NOMO-1 (cell line): ENCODE measurements at regions not wholly inside any gene's neighbourhood (a gene's known extent, or its start where the extent isn't known, plus 50 kb on each side); places are given as distances from the start of the nearest gene placed in this dataset.
"Not testable (repeated sequence)": the region's sequence is repeated elsewhere in the genome, so short reads cannot be mapped to it uniquely, and the experiment has no call there.

ENCODE experiments used
- DNase-seq, 2 experiments: peaks; one replicate each; lab custom pipeline; 2025; ENCODE audit not compliant: unreplicated experiment in 2 of 2; lab: John Stamatoyannopoulos, UW

DNA sequence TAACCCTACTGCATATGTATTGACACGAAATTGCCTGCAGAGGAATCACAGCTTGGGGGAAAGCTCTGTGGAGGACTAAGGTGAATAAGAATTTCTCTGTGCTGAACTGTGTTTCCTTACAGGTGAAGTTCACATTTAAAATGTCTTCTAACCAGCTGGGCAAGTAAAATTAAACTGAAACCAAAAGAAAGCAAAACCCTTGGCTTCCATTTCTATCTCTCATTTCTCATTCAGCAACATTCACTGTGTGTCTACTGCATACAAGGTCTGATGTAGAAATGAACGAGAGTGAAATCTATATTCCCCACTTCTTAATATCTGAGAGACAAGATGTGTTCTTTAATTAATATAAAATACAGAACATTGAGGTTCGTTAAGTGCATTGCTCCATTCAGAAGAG, 397.3 kb downstream of the SOX11 start:
- DNase-seq, result no peak

DNA sequence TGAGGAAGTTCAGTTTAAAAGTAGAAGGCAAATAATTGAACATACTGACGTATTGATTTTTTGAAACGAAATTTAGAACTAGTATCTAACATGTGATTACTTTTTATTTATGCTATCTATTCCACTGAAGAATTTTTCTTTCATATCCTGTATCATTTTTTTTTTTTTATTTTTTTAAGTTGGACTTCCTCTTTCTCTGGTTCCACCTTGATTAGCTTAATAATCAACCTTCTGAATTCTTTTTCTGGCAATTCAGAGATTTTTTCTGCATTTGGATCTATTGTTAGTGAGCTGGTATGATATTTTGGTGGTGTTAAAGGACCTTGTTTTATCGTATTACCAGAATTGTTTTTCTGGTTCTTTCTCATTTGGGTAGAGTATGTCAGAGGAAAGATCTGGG, 411.2 kb downstream of the SOX11 start:
- no peak for DNase-seq

DNA sequence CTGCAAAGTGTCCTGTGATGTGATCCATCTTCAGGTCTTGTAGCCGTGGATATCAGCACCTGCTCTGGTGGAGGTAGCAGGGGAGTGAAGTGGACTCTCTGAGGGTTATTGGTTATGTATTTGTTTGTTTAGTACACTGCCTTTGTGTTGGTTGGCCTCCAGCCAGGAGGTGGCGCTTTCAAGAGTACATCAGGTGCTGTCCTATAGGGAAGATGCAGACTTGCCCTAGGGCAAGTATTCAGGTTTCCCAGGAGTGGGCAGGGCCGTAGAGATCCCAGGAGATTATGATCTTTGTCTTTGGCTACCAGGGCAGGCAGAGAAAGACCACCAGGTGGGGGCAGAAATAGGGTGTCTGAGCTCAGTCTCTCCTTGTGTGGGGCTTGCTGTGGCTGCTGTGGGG, 411.8 kb downstream of the SOX11 start:
- no peak for DNase-seq

GRCh38 chr2:6107290-6107689, 415.1 kb downstream of the SOX11 start:
- no peak for DNase-seq

DNA sequence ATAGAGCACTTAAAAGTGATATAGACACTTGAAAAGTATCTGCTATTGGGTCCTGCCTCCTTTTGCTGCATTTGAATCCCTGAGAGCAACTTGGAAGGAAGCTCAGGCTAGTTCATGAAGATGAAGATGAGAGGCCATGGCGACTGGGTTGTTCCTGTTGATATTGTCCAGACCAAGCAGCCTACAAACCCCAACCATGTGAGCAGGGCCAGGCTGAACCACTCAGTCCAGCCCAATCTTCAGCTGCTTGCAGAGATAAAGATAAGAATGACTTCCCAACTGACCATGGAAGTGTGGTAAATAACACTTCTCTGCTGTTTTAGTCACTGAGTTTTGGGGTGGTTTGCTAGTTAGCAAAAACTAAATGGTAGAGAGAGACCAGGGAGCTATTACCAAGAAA, 417.6 kb downstream of the SOX11 start:
- DNase-seq, result no peak

- DNase-seq, result no peak
Measured at GRCh38 chr2:6111781-6112261, 419.6 kb downstream of the SOX11 start.

- DNase-seq, result no peak
Measured at GRCh38 chr2:6113786-6114185, 421.6 kb downstream of the SOX11 start.

GRCh38 chr2:6127718-6128117, 435.5 kb downstream of the SOX11 start:
- DNase-seq, result no peak

- no peak for DNase-seq
Measured at GRCh38 chr2:6139142-6139541, 447.0 kb downstream of the SOX11 start.

- DNase-seq, result no peak
Measured at GRCh38 chr2:6139916-6140315, 447.7 kb downstream of the SOX11 start.

DNA sequence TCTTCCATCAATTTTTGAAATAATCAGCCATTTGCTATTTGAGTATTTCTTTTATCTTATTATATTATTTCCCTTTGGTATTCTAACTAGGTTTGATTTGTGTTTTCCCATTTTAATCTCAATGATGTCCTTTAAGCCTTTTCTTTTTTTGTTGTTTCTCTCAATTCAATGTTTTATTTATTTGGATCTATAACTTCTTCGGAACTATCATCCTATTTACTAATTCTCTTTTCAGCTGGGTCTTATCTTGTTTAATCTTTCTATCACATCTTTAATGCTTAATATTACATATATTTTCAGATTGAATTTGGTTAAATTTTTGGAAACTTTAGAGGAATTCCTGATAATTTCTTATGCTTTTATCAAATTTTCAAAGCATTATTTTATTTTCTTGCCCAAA, 448.3 kb downstream of the SOX11 start:
- no peak for DNase-seq

GRCh38 chr2:6143812-6144211, 451.6 kb downstream of the SOX11 start:
- no peak for DNase-seq

GRCh38 chr2:6147215-6147614, 455.0 kb downstream of the SOX11 start:
- not testable (repeated sequence) for DNase-seq

GRCh38 chr2:6148882-6149281, 456.7 kb downstream of the SOX11 start:
- no peak for DNase-seq

- no peak for DNase-seq
Measured at GRCh38 chr2:6159606-6160005, 467.4 kb downstream of the SOX11 start.

DNA sequence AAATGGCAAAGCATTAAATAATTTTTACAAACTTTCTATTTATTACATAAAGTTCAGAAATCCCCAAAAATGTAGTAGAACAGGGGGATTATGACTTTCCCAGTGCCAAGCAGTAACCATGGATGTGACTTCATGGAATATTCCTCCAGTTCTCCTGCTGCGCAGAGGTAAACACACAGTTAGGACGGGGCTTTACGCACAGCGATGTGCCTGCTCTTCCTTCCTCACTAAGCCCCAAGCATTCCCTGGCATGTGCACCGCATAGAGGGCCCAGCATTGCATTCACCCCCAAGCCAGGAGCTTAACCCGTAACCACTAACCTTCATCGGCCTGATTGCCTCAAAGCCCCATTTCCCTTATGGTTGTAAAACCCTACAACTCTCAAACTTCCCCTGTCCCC, 471.7 kb downstream of the SOX11 start:
- no peak for DNase-seq

- DNase-seq, result no peak
Measured at GRCh38 chr2:6164986-6165747, 473.0 kb downstream of the SOX11 start.

- DNase-seq, result no peak
Measured at GRCh38 chr2:6167592-6168138, 475.5 kb downstream of the SOX11 start.

DNA sequence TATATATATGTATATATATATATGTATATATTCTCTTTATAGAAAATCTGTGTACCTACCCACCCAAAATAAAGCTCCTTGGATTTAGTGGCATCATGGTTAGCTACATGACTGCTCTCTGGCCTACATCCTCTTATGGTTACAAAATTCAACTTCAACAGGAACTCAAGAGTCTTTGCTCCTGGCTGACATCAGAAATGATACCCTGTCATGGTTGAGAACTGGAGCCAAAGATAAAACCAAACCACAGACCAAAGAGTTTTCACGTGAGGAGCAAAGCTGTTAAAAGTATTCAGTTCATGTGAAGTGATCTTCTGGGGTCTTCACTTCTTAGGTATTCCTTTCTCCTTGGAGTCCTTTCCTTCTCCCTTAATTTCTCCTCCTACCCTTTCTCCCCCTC, 476.3 kb downstream of the SOX11 start:
- no peak for DNase-seq

DNA sequence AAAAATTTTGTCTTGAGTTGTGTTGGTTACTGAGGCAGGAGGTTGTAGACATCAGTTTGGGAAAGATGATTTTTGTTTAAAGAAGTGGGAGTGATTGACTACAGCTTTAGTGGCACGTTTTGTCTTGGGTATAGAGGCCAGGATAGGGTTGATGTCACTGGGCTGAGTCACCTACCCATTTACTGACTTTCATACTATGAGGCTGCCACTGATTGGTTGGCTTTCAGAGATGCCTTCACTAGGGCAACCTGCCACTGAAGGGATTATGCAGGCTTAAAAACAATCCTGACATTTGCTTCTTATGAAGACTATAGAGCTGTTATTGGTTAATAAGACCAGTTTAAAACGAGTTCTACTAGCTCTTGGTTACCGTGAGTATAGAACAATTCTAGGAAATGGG, 479.1 kb downstream of the SOX11 start:
- DNase-seq, result no peak

- DNase-seq, result no peak
Measured at GRCh38 chr2:6177811-6178210, 485.6 kb downstream of the SOX11 start.

DNA sequence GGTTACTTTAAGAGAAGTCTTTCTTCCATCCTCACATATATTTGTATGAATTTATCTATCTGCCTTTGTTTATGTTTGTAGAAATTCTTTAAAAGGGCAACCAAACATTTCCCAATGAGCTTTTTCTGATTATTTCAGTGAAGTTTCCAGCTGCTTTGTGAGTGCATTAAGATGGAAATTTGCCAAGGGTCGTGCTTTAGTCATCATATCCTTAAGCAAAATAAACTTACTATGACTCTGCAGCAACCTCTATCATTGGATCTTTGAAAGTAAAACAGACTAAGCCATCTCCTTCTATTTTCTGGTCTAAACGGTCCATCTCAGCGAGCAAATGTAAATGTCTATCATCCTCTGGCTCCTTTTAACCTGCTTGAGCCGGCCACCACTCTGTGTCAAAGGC, 489.3 kb downstream of the SOX11 start:
- no peak for DNase-seq

GRCh38 chr2:6181926-6182325, 489.7 kb downstream of the SOX11 start:
- no peak for DNase-seq
